ENCODE measurements at regions not wholly inside any gene's neighbourhood (a gene's known extent, or its start where the extent isn't known, plus 50 kb on each side); places are given as distances from the start of the nearest gene placed in this dataset.

GRCh38 chr5:174380311-174380710 lies 334.8 kb downstream of the NSG2 start:
- DNase-seq: no peak

- no peak for DNase-seq
Observed at GRCh38 chr5:174381241-174381640, 335.7 kb downstream of the NSG2 start.

- DNase-seq: no peak
Observed at GRCh38 chr5:174383210-174384167, 338.0 kb downstream of the NSG2 start.

GRCh38 chr5:174384509-174384947 lies 339.0 kb downstream of the NSG2 start:
- DNase-seq: no peak

GRCh38 chr5:174386306-174386705 lies 338.1 kb upstream of the MSX2 start:
- DNase-seq: no peak

- no peak for DNase-seq
Observed at GRCh38 chr5:174386846-174387245, 337.5 kb upstream of the MSX2 start.

- DNase-seq: no peak
Observed at GRCh38 chr5:174387448-174387847, 336.9 kb upstream of the MSX2 start.

GRCh38 chr5:174392892-174393291 lies 331.5 kb upstream of the MSX2 start:
- DNase-seq: no peak

- DNase-seq: no peak
Observed at GRCh38 chr5:174396541-174396940, 327.8 kb upstream of the MSX2 start.

GRCh38 chr5:174397206-174397605 lies 327.2 kb upstream of the MSX2 start:
- DNase-seq: no peak

GRCh38 chr5:174398171-174398570 lies 326.2 kb upstream of the MSX2 start:
- no peak for DNase-seq

- DNase-seq: no peak
Observed at GRCh38 chr5:174399411-174399810, 325.0 kb upstream of the MSX2 start.

- DNase-seq: no peak
Observed at GRCh38 chr5:174400461-174400860, 323.9 kb upstream of the MSX2 start.

GRCh38 chr5:174401793-174402192 lies 322.6 kb upstream of the MSX2 start:
- no peak for DNase-seq

GRCh38 chr5:174402222-174402812 lies 322.1 kb upstream of the MSX2 start:
- no peak for DNase-seq

- DNase-seq: no peak
Observed at GRCh38 chr5:174404848-174405247, 319.5 kb upstream of the MSX2 start.

- DNase-seq: no peak
Observed at GRCh38 chr5:174409070-174409469, 315.3 kb upstream of the MSX2 start.

- no peak for DNase-seq
Observed at GRCh38 chr5:174409971-174410370, 314.4 kb upstream of the MSX2 start.

- DNase-seq: no peak
Observed at GRCh38 chr5:174410716-174411478, 313.5 kb upstream of the MSX2 start.

- DNase-seq: no peak
Observed at GRCh38 chr5:174411479-174411819, 312.9 kb upstream of the MSX2 start.

GRCh38 chr5:174412374-174412773 lies 312.0 kb upstream of the MSX2 start:
- no peak for DNase-seq

GRCh38 chr5:174412941-174413340 lies 311.4 kb upstream of the MSX2 start:
- no peak for DNase-seq

- no peak for DNase-seq
Observed at GRCh38 chr5:174413567-174414314, 310.6 kb upstream of the MSX2 start.
